ENCODE measurements at regions not wholly inside any gene's neighbourhood (a gene's known extent, or its start where the extent isn't known, plus 50 kb on each side); places are given as distances from the start of the nearest gene placed in this dataset.

DNA sequence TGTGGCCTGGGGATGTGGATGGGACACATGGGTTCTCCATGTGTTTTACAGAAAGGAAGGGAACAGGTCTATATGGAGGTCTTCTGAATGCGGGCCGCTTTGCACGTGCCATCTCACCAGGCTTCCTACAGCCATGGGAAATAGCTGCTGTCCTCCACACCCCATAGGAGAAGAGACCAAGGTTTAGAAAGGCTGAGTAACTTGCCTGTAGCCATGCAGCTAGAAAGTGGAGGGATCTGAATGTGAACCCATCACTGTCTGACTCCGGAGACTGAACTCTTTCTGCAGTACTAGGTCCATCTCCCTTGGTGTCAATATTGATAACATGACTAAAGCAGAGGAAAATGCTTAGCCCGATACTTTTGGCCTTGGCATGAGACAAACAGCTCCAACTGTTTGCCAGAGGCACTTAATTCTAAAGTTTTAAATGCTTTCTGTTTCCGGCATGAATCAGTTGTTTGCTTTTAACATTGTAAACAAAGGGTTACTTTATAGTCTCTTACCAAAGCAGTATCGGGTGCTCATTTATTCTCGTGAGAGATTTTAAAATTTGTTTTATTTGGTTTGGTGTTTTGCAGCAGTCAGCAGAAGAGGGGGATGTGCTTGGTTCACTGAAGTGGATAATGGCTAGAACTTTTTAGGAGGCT, 64.8 kb upstream of the LOXL4 start:
- DNase-seq (ENCODE audit: low spot score), result no peak

DNA sequence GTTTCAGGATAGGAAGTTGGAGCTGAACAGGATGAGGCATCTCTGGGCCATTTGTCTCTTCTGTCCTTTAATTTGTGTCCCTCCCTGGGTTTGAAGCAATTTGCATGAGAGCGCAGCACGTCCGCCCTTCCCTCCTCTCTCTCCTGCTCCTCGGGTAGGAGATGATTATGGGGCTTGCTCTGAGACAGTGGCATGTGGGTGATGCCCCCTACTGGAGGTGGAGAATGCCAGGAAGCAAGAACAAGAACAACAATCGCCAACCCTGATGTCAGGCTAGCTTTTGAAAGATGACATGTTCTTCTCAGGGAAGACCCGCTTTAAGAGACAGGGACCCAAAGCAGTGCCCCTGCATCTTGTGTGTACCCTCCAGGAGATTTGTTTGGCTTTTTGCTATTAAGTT, 63.9 kb upstream of the LOXL4 start:
- DNase-seq (ENCODE audit: low spot score), result no peak

DNA sequence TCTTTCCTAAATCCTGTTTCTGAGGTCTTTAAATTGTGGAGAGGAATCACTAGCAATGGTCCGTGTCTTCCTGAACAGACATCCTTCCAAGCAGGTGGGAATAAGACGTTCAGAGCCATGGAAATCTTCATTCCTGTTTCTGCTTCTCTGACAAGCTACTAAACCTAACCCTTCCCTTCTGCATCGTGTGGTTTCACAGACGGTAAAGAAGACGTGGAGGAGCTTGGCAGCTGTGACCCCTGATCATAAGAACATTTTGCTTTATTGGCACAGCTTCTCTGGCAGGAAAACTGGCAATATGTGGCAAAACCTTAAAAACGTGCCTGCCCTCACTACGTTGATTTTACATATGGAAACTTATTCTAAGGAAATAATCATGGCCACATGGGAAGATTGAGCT, 63.0 kb upstream of the LOXL4 start:
- no peak for DNase-seq (ENCODE audit: low spot score)

DNA sequence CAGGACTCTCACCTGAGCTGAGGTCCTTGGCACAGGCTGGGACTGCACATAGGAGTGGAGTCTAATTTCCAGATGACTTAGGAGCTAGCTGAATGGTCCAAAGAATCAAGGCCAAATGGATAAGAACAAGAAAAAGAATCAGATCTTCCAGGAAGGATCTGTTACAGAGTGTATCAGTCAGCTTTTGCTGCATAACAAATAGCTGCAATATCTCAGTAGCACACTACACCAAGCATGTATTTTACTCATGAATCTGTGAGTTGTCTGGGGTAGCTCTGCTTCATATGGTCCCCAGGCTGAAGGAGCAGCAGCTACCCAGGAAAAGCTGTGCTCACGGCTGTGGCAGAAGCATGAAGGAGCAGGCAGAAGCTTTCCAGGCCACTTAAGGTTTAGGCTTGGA, 60.6 kb upstream of the LOXL4 start:
- no peak for DNase-seq (ENCODE audit: low spot score)

DNA sequence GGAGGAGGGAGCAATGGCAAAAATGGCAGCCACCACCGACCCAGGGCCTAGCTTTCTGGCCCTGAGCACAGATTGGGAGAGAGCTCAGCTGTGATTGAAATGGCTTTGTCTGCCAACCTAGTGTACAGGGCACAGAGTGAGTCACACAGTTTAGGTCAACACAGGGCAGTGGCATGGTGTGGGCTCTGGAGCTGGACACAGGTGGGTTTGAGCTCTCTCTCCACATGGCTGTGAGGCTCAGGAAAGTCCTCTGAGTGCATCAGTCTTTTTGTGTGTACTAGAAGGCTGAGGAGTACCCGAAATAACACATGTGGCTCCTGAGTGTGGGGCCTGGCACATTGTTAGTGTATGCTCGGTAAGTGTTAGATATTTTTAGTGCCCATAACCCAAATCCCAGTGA, 60.2 kb upstream of the LOXL4 start:
- no peak for DNase-seq (ENCODE audit: low spot score)

DNA sequence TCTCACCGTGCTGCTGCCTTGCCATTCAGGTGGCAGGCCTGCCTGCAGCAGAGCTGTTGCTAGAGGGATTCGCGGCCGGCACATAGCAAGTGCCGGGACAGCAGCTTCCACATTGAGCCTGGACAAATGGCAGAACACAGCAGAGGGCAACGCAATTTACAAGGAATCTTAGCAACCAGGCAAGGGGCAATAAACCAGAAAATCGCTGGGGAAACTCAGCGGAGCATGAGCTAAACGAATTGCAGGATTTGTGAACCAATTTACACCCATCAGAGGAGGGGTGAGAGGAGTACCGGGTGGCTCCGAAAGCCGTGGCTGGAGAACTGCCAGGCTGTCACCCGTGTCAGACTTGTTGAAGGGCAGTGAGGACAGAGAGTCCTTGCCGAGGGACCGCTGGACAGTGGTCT, 58.6 kb upstream of the LOXL4 start:
- DNase-seq (ENCODE audit: low spot score), result no peak

DNA sequence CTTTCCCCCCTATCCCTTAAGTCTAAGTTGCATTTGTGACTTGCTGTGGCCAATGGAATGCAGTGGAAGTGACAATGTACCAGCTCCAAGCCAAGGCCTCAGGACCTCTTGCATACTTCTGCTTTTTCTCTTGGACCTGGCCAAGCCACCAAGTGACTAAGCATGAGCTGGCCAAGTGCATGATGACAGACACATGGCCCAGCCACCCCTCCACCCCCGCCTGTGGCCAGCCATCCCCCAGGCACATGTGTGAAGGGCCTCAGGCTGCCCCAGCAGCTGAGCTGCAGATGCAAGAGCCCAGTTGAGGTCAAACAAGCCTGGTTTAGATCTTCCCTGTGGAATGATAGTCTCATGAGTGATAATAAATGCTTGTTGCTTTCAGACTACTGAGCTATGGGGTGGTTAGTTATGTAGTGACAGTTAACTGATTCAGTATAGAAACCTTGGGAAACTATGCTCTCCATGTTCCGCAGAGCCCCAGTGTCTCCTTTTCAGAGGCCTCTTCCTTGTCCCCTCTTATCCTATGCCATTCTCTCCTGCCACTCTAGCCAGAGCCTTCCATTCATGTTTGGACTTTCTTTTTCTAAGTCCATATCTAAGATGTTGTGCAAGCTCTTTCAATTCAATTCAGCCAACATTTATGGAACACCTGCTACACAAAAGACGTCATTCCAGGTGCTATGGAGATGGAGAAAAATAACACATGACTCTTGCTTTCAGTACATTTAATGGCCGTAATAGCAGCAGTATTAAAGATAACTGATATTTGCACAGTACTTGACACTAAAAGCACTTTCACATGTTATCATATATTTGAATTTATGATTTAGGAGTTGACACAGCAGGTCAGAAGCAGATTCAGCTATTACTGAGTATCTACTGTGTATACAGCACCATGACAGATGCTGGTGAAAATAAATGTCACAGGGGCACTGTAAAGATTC, 55.5 kb upstream of the LOXL4 start:
- peak; percentile 62 for DNase-seq (ENCODE audit: low spot score)

DNA sequence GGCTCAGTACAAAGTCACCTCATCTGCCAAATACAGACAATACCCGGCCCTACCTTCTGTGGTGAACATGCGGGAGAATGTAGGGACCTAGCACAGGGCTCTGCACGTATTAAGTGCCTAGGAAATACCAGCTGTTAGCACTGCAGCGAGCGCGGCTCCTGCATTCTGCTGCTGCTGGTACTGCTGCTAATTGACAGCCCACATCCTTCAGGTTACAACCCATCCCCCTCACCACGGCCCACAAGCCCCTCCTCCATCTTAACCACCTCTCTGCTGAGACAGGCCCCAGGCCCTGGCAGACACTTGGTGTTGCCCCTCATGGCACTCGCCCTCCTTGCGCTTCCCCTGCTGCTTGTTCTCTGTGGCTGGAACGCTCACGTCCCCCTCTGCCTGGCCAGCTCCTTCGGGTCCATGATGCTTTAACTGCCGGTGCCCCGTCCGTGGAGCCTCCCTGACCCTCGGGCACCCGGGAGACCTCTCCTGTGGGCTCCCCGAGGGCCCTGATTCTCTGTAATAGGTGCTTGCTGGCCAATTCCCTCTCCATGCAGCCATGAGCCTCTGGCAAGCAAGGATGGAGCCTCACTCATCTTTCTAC, 53.3 kb upstream of the LOXL4 start:
- no peak for DNase-seq (ENCODE audit: low spot score)

DNA sequence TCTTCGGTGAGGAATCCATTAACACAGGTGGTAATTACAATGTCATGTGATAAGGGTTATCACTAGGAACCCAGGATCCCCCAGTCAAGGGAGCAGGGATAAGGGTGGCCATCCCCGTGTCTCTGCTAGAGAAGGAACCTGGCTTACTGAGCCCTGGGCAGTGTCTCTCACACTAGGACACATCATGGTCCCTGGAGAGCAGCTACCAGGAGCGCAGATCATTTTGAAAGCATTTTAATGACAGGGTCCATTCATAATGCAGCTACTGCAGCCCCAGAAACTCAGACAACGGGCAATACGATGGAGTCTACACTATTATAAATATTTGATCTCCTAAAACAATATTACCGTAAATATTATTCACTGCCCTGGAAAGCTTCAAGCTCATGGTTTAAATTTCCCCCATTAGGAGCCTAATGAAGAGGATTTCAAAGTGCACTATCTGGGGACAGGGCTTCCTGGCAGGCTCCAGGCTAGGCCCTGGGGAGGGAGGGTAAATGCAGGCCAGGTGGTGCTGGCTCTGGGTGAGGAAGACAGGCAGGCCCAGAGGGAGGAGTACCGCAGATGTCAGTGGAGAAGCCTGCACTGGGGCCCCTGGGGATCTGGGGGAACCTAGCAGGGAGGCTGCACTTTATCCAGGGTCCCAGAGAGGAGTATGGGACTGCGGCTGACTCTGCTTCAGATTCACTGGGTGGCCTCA, 52.6 kb upstream of the LOXL4 start:
- DNase-seq (ENCODE audit: low spot score), result no peak

DNA sequence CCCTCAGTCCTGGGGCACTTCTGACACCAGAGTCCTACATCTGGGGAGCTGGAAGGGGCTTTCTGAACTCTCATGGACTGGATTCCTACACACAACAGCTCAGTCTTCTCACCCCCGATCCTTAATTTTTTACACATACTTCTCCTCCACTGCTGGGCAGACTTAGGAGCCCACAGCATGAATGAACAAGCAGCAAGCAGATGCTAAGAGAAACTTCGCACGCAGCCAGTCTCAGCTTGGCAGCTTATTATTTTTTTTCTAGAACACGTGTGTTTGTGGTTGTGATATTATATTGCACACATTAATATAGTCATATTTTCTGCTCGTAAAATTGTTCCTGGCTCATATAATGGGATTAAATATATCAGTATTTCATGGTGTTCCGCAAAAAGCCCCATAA, 50.9 kb upstream of the LOXL4 start:
- no peak for DNase-seq (ENCODE audit: low spot score)
